A549 (cell line): ENCODE measurements at regions not wholly inside any gene's neighbourhood (a gene's known extent, or its start where the extent isn't known, plus 50 kb on each side); places are given as distances from the start of the nearest gene placed in this dataset.

Source experiments
- CTCF ChIP-seq: fragments of >200 bp; sonication (Bioruptor Twin); formaldehyde crosslinking; IDR thresholded peaks from 3 replicates; pipeline ENCODE4 v1.5.1; 2016
- JUN ChIP-seq, 2 experiments: fragments of >200 bp; sonication (Bioruptor Twin); formaldehyde crosslinking; IDR thresholded peaks; 2 replicates in 1 of 2; 3 replicates in 1 of 2; pipeline ENCODE4 v1.6.1; 2016 to 2017
- RFX5 ChIP-seq: fragments of 450-650 bp; IDR thresholded peaks from 2 replicates; pipeline ENCODE4 v1.7.1; 2014; ENCODE audit warnings: antibody characterized with exemption, mild to moderate bottlenecking, moderate library complexity
- TF ChIP-seq, protein P1 (sequence below): fragments of 200-600 bp; sonication (generic); IDR thresholded peaks from 2 replicates; pipeline ENCODE4 v1.6.1; 2016; ENCODE audit warnings: antibody characterized with exemption, mild to moderate bottlenecking, moderate library complexity

GRCh38 chr13:111013196-111013595 is 98.3 kb upstream of the ANKRD10 start:
- no peak for TF ChIP-seq CTCF
- no peak for TF ChIP-seq RFX5
- TF ChIP-seq, protein P1, sequence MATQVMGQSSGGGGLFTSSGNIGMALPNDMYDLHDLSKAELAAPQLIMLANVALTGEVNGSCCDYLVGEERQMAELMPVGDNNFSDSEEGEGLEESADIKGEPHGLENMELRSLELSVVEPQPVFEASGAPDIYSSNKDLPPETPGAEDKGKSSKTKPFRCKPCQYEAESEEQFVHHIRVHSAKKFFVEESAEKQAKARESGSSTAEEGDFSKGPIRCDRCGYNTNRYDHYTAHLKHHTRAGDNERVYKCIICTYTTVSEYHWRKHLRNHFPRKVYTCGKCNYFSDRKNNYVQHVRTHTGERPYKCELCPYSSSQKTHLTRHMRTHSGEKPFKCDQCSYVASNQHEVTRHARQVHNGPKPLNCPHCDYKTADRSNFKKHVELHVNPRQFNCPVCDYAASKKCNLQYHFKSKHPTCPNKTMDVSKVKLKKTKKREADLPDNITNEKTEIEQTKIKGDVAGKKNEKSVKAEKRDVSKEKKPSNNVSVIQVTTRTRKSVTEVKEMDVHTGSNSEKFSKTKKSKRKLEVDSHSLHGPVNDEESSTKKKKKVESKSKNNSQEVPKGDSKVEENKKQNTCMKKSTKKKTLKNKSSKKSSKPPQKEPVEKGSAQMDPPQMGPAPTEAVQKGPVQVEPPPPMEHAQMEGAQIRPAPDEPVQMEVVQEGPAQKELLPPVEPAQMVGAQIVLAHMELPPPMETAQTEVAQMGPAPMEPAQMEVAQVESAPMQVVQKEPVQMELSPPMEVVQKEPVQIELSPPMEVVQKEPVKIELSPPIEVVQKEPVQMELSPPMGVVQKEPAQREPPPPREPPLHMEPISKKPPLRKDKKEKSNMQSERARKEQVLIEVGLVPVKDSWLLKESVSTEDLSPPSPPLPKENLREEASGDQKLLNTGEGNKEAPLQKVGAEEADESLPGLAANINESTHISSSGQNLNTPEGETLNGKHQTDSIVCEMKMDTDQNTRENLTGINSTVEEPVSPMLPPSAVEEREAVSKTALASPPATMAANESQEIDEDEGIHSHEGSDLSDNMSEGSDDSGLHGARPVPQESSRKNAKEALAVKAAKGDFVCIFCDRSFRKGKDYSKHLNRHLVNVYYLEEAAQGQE: no peak
- TF ChIP-seq JUN (IDR thresholded peaks at IDR 0.05): no peak
